ENCODE measurements at regions not wholly inside any gene's neighbourhood (a gene's known extent, or its start where the extent isn't known, plus 50 kb on each side); places are given as distances from the start of the nearest gene placed in this dataset.

DNA sequence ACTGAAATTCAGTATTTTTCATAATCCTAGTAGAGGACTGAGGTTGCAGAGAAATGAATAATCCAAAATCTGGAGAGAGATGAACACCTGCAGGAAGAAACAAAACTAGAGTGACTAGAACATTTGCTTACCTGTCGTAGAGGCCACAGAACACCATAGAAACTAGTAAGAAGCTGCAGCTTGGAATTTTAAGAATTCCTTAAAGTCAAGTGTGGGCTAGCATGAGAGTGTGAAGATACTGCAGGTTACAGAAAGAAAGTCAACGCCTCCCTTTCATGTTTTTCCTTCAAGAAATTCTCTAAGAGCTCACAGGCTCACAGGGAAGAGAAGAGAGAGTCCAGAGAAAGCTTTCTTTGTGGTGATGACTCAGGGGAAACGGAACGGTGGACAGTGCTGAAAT is 633.7 kb downstream of the LRRIQ3 start (continued):
- TF ChIP-seq ZNF687 (IDR thresholded peaks at IDR 0.05), result no peak
- TF ChIP-seq ZSCAN29 (IDR thresholded peaks at IDR 0.05), result no peak
- no peak for TF ChIP-seq NR2C1 (IDR thresholded peaks at IDR 0.05)
- TF ChIP-seq CREB1 (IDR thresholded peaks at IDR 0.05; ENCODE audit: low read depth), result no peak
- TF ChIP-seq RELA (IDR thresholded peaks at IDR 0.05; ENCODE audit: borderline replicate concordance, partially characterized antibody), result no peak
- no peak for TF ChIP-seq GATAD2B (conservative IDR thresholded peaks at IDR 0.05; ENCODE audit: low read depth)
- TF ChIP-seq HDGF (IDR thresholded peaks at IDR 0.05), result no peak
- no peak for TF ChIP-seq SMARCA5 (IDR thresholded peaks at IDR 0.05)
- TF ChIP-seq FOXK2 (IDR thresholded peaks at IDR 0.05), result no peak
- TF ChIP-seq STAT3 (IDR thresholded peaks at IDR 0.05; ENCODE audit: low read depth, low read length), result no peak
- no peak for TF ChIP-seq KAT2A (conservative IDR thresholded peaks at IDR 0.05; ENCODE audit: control insufficient read depth, low read depth, low read length)
- TF ChIP-seq, protein P1, sequence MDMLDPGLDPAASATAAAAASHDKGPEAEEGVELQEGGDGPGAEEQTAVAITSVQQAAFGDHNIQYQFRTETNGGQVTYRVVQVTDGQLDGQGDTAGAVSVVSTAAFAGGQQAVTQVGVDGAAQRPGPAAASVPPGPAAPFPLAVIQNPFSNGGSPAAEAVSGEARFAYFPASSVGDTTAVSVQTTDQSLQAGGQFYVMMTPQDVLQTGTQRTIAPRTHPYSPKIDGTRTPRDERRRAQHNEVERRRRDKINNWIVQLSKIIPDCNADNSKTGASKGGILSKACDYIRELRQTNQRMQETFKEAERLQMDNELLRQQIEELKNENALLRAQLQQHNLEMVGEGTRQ (IDR thresholded peaks at IDR 0.05; ENCODE audit: borderline replicate concordance, low read depth, low read length), result no peak
- TF ChIP-seq ZNF274 (IDR thresholded peaks at IDR 0.05; ENCODE audit: insufficient read depth, insufficient read length), result no peak
- no peak for TF ChIP-seq PAX5 (IDR thresholded peaks at IDR 0.05; ENCODE audit: borderline replicate concordance, low read depth, low read length)
- no peak for TF ChIP-seq JUNB (IDR thresholded peaks at IDR 0.05)
